ENCODE measurements at regions not wholly inside any gene's neighbourhood (a gene's known extent, or its start where the extent isn't known, plus 50 kb on each side); places are given as distances from the start of the nearest gene placed in this dataset.

DNA sequence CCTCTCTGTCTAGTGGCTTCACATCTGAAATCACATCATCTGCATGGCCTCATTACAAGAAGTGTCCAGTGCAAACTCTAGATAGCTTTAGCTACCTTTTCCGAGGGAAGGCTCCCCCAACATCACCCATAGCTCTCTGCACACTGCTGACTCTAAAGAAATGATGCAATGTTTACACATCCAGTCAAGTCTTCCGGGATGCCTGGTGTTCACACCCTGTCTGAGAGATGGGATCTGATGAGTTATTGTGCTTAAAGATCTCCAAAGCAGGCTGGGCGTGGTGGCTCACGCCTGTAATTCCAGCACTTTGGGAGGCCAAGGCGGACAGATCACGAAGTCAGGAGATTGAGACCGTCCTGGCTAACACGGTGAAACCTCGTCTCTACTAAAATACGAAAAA lies 404.6 kb upstream of the IRAK1BP1 start:
- no peak overlapping the region for H3K27ac Mint-ChIP-seq (ENCODE audit: unreplicated experiment)
- no peaks in the 10 kb centered on the region for H3K9me3 Mint-ChIP-seq (ENCODE audit: low read depth)

DNA sequence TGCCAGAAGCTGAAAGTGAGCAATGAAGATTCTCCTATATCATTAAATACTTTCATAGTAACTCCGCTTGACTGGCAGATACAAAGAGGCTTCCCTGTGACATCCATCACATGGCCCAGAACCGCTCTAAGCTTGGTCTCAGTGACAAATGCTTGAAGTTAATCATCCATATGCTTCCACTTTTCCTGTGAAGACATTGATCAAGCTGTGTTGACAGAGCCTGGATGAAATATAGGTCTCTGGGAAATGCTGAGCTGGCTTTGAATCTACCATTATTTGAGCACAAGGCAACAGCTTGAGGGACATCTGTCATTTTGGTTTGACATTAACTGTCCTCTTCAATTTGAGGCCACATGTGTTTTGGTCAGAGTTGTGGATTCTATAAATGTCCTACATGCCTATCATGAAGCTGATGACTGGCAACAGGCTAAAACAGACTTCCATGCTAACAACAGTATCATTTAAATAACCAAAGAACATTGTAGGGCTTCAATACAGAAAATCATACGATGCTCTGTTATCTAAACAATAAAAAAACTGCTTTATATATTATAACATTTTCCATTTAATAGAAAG lies 402.2 kb upstream of the IRAK1BP1 start:
- Mint-ChIP-seq H3K9me3 (ENCODE audit: low read depth) (peaks cover 13% of the 10 kb centered on the region), H3K36me3 (ENCODE audit: low read depth) (peaks cover 7% of the 10 kb centered on the region), H3K27ac (ENCODE audit: unreplicated experiment) (no peak overlapping the region), H3K27me3 (ENCODE audit: low read depth) (no peaks in the 10 kb centered on the region), H3K4me1 (ENCODE audit: low read depth) (peaks cover 3% of the 10 kb centered on the region), H3K4me3 (ENCODE audit: unreplicated experiment) (no peak overlapping the region)
- TF ChIP-seq, protein P1, sequence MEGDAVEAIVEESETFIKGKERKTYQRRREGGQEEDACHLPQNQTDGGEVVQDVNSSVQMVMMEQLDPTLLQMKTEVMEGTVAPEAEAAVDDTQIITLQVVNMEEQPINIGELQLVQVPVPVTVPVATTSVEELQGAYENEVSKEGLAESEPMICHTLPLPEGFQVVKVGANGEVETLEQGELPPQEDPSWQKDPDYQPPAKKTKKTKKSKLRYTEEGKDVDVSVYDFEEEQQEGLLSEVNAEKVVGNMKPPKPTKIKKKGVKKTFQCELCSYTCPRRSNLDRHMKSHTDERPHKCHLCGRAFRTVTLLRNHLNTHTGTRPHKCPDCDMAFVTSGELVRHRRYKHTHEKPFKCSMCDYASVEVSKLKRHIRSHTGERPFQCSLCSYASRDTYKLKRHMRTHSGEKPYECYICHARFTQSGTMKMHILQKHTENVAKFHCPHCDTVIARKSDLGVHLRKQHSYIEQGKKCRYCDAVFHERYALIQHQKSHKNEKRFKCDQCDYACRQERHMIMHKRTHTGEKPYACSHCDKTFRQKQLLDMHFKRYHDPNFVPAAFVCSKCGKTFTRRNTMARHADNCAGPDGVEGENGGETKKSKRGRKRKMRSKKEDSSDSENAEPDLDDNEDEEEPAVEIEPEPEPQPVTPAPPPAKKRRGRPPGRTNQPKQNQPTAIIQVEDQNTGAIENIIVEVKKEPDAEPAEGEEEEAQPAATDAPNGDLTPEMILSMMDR (IDR thresholded peaks at IDR 0.05), result no peak
- DNase-seq (ENCODE audit: low spot score), result no peak

More for the DNA sequence above, 404.6 kb upstream of the IRAK1BP1 start:
- Mint-ChIP-seq H3K4me1 (ENCODE audit: low read depth) (peaks cover 8% of the 10 kb centered on the region), H3K36me3 (ENCODE audit: low read depth) (no peaks in the 10 kb centered on the region), H3K4me3 (ENCODE audit: unreplicated experiment) (no peak overlapping the region), H3K27me3 (ENCODE audit: low read depth) (no peaks in the 10 kb centered on the region)
- DNase-seq (ENCODE audit: low spot score), result no peak
- TF ChIP-seq, protein P1 (IDR thresholded peaks at IDR 0.05), result no peak

DNA sequence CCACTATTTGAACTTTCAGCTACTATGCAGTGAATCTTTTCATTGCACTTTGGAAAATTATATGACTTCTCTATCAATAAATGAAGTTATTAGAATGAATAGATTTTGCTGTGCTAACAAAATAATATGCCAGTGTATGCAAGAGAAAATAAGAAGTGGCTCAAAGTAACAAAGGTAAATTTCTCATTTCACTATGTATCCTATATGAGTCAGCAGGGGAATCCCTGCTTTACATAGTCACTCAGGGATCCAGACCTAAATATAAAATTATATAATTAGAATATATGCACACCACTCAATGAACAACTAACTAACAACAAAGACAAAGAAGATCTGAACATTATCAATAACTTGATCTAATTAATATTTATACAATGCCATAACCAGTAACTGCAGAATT lies 390.8 kb upstream of the IRAK1BP1 start:
- Mint-ChIP-seq H3K36me3 (ENCODE audit: low read depth) (no peaks in the 10 kb centered on the region), H3K4me3 (ENCODE audit: unreplicated experiment) (no peak overlapping the region), H3K27me3 (ENCODE audit: low read depth) (no peaks in the 10 kb centered on the region), H3K27ac (ENCODE audit: unreplicated experiment) (no peak overlapping the region), H3K9me3 (ENCODE audit: low read depth) (peaks cover 9% of the 10 kb centered on the region), H3K4me1 (ENCODE audit: low read depth) (no peaks in the 10 kb centered on the region)
- TF ChIP-seq, protein P1 (IDR thresholded peaks at IDR 0.05), result no peak
- DNase-seq (ENCODE audit: low spot score), result no peak

DNA sequence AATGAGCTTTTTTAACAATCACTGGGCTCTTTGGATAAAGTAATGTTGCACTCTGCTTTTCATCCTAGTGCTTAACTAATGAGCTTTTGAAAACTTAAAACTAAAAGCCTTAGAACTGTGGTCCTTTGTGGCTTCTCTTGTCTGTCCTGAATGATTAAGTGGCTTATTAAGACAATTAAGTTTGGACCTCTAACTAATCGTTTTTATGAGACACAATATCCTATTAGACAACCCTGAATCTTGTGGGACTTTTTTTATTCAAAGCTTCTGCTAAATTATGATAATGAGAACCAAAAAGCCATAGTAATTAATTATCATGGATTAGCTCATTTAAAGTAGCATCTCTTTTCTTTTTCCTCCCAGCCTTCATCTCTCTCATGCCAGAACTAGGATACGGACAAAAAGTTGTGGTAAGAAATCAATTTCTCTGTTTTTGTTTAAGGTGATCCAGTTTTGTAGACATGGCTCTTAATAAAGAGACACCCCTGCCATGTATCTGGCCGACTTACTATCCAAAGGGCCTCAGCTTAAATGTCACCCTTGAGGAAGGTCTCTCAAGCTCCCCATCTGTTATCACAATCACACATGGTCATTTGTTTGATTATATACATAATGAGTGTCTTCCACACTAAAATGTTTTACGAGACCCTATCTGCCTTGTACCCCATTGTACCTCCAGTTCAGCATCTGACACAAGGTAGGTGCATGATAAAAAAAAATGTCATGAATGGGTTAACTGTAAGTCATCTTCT lies 384.4 kb upstream of the IRAK1BP1 start:
- Mint-ChIP-seq H3K36me3 (ENCODE audit: low read depth) (no peaks in the 10 kb centered on the region), H3K4me3 (ENCODE audit: unreplicated experiment) (no peak overlapping the region), H3K27me3 (ENCODE audit: low read depth) (no peaks in the 10 kb centered on the region), H3K9me3 (ENCODE audit: low read depth) (peaks cover 4% of the 10 kb centered on the region), H3K4me1 (ENCODE audit: low read depth) (peaks cover 12% of the 10 kb centered on the region), H3K27ac (ENCODE audit: unreplicated experiment) (no peak overlapping the region)
- no peak for DNase-seq (ENCODE audit: low spot score)
- TF ChIP-seq, protein P1 (IDR thresholded peaks at IDR 0.05), result no peak

DNA sequence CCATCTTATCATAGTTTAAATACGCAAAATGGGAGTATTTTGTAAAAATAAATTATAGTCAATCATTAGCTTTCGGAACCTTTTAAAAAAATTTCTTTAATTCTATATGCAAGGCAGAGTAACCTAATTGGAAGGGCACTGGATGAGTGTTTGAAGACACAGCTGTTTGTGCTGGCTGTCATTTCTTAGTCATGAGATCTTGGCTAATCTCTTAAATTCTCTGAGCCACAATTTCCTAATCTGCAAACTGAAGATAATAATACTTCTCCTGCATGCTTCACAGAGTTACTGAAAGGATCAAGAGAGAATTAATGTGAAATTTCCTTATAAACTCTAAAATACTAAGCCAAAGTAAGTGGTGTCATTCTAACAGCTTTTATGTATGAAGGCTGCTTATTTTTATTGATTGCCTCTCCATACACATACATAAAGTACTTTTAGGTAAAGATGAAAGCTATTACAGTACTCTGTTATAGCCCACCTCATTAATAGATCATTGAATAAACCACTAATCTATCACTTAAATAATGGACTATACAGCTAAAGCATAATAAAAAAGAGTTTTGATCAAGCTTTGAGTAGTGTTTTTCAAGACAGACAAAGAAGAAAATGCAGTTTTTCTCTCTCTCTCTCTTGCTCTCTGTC lies 383.7 kb upstream of the IRAK1BP1 start:
- peaks cover 12% of the 10 kb centered on the region for H3K4me1 Mint-ChIP-seq (ENCODE audit: low read depth)
- H3K36me3 Mint-ChIP-seq (ENCODE audit: low read depth), result no peaks in the 10 kb centered on the region
- TF ChIP-seq, protein P1 (IDR thresholded peaks at IDR 0.05), result no peak
- H3K9me3 Mint-ChIP-seq (ENCODE audit: low read depth), result peaks cover 2% of the 10 kb centered on the region
- DNase-seq (ENCODE audit: low spot score), result no peak
- no peak overlapping the region for H3K27ac Mint-ChIP-seq (ENCODE audit: unreplicated experiment)
- H3K4me3 Mint-ChIP-seq (ENCODE audit: unreplicated experiment), result no peak overlapping the region
- no peaks in the 10 kb centered on the region for H3K27me3 Mint-ChIP-seq (ENCODE audit: low read depth)

All from chondrocyte (in vitro differentiated cells).